GM21528 (cell line): ENCODE measurements at regions not wholly inside any gene's neighbourhood (a gene's known extent, or its start where the extent isn't known, plus 50 kb on each side); places are given as distances from the start of the nearest gene placed in this dataset.

Source experiments
- ATAC-seq: cut with Tn5 transposase; IDR thresholded peaks from one replicate; pipeline ENCODE4 v1.9.1; 2021; ENCODE audit warnings: mild to moderate bottlenecking, moderate library complexity; ENCODE audit not compliant: unreplicated experiment, low FRiP score

DNA sequence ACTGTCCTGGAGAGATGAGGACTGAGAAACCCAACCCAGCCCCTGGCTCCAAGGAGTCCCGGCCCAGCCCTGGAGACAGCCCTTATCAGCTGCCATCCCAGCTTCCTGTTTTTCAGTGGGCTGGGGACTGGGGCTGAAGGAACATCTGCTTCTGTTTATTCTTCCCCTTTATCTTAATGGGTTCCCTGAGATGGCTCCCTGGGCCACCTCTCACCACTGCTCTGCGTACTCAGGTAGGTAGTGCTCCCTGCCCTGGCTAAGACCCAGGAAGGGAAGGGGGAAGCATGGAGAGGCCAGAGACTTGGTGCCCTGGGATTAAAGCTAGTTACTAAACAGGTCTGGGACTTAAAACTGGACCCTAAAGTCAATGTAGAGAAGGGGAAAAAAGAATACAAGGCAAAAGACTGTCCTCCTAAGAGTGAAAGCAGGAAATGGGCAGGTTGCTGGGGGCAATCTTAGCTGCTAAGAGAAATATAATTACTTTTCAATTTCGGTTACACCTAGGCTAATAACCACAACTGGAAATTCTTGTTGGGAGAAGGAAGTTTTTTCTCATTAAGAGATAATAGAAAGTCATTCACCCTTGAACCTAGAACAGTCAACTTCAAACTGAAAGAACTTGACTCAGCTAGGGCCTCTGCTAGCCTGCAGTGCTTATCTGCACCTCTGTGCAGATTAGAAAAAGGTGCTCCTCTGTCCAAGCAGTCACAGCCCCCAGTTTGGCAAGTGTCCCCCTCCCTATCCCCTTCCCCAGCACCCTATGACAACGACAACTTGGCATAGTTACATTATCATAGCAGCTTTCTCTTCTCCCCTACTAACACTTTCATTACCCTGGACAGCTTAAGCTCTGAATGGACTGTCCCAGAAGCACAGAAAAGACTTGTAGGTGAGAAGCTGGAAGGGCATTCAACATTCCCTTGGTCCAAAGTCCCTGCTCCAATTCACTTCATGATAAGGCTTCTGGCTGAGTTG, 65.6 kb upstream of the KDM7A start:
- no peak for ATAC-seq

DNA sequence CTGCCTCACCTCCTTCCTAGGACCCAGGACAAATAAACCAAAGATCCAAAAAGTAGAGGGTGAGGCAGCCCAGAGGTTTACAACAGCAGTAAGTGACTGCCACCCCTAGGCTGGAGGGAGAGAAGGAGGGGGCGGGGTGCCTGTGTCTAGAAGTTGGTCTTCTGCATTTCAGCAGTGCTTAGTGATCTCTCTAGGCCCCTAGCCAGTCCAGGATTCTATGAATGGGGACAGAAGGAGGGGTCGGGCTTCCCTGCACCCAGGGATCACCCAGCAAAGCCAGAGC, 62.8 kb upstream of the KDM7A start:
- no peak for ATAC-seq

- no peak for ATAC-seq
These were observed 62.2 kb upstream of the KDM7A start for GRCh38 chr7:140238778-140239652.

DNA sequence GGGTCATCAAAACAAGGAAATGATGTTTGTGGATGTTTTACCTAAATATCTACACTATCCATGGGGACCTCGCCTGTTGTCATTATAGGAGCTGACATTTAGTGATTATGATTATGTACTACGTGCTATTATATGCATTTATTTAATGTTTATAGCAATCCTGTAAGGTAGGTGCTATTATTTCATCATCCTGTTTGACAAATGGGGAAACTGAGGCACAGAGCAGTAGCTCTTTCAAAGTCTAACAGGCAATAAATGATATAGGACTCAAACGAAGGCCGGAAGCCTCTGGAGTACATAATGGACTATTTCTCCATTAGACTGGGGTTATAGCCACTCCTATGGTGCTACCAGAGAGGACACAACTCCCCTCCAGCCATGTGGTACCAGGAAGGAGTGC, 60.6 kb upstream of the KDM7A start:
- no peak for ATAC-seq

DNA sequence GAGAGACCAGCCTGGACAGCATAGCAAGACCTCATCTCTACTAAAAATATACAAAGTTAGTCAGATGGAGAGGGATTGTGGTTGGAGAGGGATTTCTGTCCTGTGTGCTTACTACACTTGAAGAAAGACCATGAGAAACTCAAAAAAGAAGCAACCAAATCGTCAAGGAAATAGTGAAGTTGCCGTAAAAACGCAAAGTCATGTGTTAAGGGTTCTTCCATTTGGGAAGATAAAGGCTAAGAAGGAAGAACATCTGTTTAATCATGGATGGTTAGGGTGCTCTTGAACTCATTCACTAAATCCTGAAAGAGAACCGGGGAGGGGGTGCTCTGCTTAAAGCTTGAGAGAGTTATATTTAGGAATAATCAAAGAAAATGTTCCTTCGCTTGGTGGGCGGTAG, 59.8 kb upstream of the KDM7A start:
- no peak for ATAC-seq

- no peak for ATAC-seq
These were observed 58.3 kb upstream of the KDM7A start for GRCh38 chr7:140235114-140235513.

DNA sequence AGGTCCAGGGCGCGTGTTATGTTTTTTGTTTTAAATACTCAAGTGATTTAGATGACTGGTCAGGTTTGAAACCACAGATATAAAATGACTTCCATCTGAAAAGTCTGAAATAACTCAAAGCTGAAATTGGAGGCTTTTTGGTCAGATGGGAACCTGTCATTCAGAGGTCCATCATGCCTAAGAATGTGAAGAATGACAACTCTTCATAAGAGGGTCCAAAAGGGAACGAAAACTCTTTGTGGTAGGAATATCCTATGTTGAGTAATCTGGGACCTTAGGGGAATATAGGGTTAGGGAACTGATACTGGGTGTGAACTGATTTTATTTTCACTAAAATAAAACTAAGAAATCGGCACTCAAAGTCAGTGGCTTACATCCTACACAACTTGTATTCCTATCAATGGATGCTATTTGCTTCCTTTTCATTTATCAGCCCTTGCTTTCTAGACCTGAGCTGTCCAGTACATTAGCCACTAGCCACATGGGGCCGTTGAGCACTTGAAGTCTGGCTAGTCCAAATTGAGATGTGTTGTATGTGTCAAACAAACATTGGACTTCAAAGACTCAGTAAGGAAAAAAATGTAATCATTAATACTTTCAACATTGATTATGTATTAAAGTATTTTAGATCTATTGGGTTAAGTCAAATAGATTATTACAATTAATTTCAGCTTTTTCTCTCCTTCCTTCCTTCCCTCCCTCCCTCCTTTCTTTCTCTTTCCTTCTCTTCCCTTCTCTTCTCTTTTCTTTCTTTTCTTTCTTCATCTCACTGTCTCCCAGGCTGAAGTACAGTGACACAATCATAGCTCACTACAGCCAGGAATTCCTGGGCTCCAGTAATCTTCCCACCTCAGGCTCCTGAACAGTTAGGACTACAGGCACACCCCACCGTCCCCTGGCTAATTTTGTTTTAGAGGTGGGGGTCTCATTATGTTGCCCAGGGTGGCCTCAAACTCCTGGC, 56.5 kb upstream of the KDM7A start:
- ATAC-seq, result no peak

GRCh38 chr7:140231771-140232491, 55.1 kb upstream of the KDM7A start:
- no peak for ATAC-seq

GRCh38 chr7:140230861-140231770, 54.3 kb upstream of the KDM7A start:
- no peak for ATAC-seq

GRCh38 chr7:140230516-140230860, 53.7 kb upstream of the KDM7A start:
- ATAC-seq, result peak; percentile 47

DNA sequence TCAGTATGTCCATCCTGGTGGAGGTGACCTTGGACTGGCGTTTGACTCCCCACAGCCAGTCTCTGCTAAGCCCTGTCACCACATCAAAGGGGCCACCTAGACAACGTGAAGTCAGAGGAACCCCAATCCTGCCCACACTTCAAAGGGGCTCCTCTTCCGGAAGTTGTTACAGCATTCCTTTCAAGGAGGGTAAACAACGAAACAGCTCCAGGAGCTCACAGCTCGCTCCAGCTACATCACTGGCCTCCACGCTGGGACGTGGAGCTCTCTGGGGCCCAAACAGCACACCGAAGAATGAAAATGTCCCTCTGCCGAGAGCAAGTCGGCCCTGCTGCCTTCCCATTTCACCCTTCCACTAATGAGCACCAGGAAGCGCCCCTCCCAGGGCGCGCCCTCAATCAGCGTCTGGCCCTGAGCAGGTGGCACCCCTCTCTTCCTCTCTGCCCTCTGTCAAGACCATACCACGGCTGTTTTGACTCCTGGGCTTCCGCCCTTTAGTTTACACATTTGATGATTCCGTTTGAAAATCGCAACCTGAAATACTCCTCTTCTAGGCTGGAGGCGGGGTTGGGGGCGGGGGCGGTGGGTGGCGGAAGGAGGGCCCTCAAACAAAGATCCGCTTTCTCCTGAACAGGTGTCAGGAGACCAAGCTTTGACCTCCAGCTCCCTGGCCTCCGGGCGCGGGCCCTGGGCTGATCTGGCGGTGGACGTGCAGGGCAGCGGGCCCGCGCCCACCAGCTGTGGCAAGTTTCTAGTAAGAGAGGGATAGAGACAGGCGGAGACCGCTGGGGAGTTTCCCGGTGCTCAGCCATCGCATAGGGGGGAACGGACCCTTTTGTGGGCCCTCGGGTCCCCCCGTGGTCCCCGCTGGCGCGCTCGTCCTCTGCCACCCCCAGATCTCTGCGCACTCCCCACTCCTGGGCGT, 53.1 kb upstream of the KDM7A start:
- ATAC-seq, result peak; percentile 27

DNA sequence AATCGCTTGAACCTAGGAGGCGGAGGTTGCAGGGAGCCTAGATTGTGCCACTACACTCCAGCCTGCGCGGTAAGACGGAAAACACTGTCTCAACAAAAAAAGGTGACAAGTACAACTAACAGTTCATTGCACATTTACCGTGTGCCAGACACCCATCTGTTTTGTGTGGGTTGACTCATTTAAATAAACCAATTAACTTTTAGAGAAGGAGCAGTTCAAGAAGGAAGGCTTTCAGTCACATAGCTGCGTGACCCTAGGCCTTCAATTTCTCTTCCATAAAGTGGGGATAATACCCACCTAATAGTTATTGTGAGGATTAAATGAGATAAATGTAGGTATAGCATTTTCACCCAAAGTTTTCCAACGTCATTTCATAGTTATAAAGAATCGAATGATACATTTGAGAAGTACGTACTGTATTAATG, 52.3 kb upstream of the KDM7A start:
- no peak for ATAC-seq
